Ascending aorta (tissue), 2 donors: ENCODE measurements at regions not wholly inside any gene's neighbourhood (a gene's known extent, or its start where the extent isn't known, plus 50 kb on each side); places are given as distances from the start of the nearest gene placed in this dataset.
"Not testable (repeated sequence)": the region's sequence is repeated elsewhere in the genome, so short reads cannot be mapped to it uniquely, and the experiment has no call there.

Source experiments
- DNase-seq, 2 donors: peaks; one replicate each; pipeline ENCODE4 v3.0.0-alpha.2; 2019; ENCODE audit warnings: low spot score in 2 of 2
- H3K27ac ChIP-seq, 2 donors: fragments of 200-600 bp; sonication (generic); one replicate each; pipeline ENCODE4 v1.5.1; 2016 to 2017; ENCODE audit warnings: mild to moderate bottlenecking in 1 of 2
- H3K27me3 ChIP-seq: fragments of 200-600 bp; sonication (generic); one replicate; pipeline ENCODE4 v1.5.1; 2017
- H3K36me3 ChIP-seq, 2 donors: fragments of 200-600 bp; sonication (generic); one replicate each; pipeline ENCODE4 v1.5.1; 2016
- H3K4me1 ChIP-seq, 2 donors: fragments of 200-600 bp; sonication (generic); one replicate each; pipeline ENCODE4 v1.5.1; 2016 to 2017; ENCODE audit warnings: mild to moderate bottlenecking in 1 of 2
- H3K4me3 ChIP-seq, 2 donors: fragments of 200-600 bp; sonication (generic); one replicate each; pipeline ENCODE4 v1.5.1; 2016 to 2017; ENCODE audit warnings: mild to moderate bottlenecking in 1 of 2
- H3K9me3 ChIP-seq, 2 donors: fragments of 200-600 bp; sonication (generic); one replicate each; pipeline ENCODE4 v1.5.1; 2016
- CTCF ChIP-seq, 3 experiments: fragments of 200-600 bp in 2 of 3; fragments of 450-650 bp in 1 of 3; sonication (generic) in 2 of 3; IDR thresholded peaks; one replicate each; pipeline ENCODE4 v1.5.1; 2016 to 2019; ENCODE audit warnings: antibody characterized with exemption in 3 of 3, mild to moderate bottlenecking in 1 of 3, moderate library complexity in 1 of 3
- intact Hi-C: fragments of 100-400 bp; cut with DNase I; formaldehyde crosslinking; loops from one replicate; pipeline ENCODE4 v1.15.1; 2023

- H3K4me3 ChIP-seq, intact Hi-C loops, H3K36me3 ChIP-seq, H3K9me3 ChIP-seq, H3K27ac ChIP-seq, DNase-seq, H3K4me1 ChIP-seq, H3K27me3 ChIP-seq: not testable (repeated sequence)
Measured at GRCh38 chr5:97234380-97234779, 51.3 kb upstream of the RIOK2 start.

GRCh38 chr5:97242341-97242740, 59.3 kb upstream of the RIOK2 start:
- intact Hi-C loops, result no loop called here
- no peak overlapping the region for H3K27ac ChIP-seq

GRCh38 chr5:97243353-97243752, 60.3 kb upstream of the RIOK2 start:
- intact Hi-C loops, result no loop called here
- Histone ChIP-seq H3K27ac (no peak overlapping the region), H3K4me3 (no peak overlapping the region), H3K36me3 (no peaks in the 10 kb centered on the region), H3K4me1 (no peaks in the 10 kb centered on the region), H3K27me3 (no peaks in the 10 kb centered on the region), H3K9me3 (no peaks in the 10 kb centered on the region)
- no peak for TF ChIP-seq CTCF (IDR thresholded peaks at IDR 0.05)
- DNase-seq, result no peak

More at GRCh38 chr5:97242341-97242740, 59.3 kb upstream of the RIOK2 start:
- TF ChIP-seq CTCF (IDR thresholded peaks at IDR 0.05), result no peak
- Histone ChIP-seq H3K4me1 (no peaks in the 10 kb centered on the region), H3K27me3 (no peaks in the 10 kb centered on the region), H3K4me3 (no peak overlapping the region), H3K9me3 (no peaks in the 10 kb centered on the region), H3K36me3 (no peaks in the 10 kb centered on the region)
- no peak for DNase-seq

GRCh38 chr5:97245386-97245785, 62.3 kb upstream of the RIOK2 start:
- Histone ChIP-seq H3K4me3 (no peak overlapping the region), H3K27ac (no peak overlapping the region), H3K36me3 (no peaks in the 10 kb centered on the region), H3K4me1 (no peaks in the 10 kb centered on the region), H3K9me3 (no peaks in the 10 kb centered on the region), H3K27me3 (no peaks in the 10 kb centered on the region)
- no peak for TF ChIP-seq CTCF (IDR thresholded peaks at IDR 0.05)
- intact Hi-C loops, result no loop called here
- DNase-seq, result no peak

GRCh38 chr5:97250113-97250512, 67.1 kb upstream of the RIOK2 start:
- Histone ChIP-seq H3K9me3 (peaks cover 0 to 7% of the 10 kb centered on the region in 2 donors), H3K27ac (no peak overlapping the region), H3K27me3 (no peaks in the 10 kb centered on the region), H3K36me3 (no peaks in the 10 kb centered on the region), H3K4me1 (no peaks in the 10 kb centered on the region), H3K4me3 (no peak overlapping the region)
- intact Hi-C loops, result no loop called here
- no peak for DNase-seq
- TF ChIP-seq CTCF (IDR thresholded peaks at IDR 0.05), result no peak

- no peaks in the 10 kb centered on the region for H3K4me1 ChIP-seq
- H3K27ac ChIP-seq, result no peak overlapping the region
- no peaks in the 10 kb centered on the region for H3K27me3 ChIP-seq
- H3K36me3 ChIP-seq, result no peaks in the 10 kb centered on the region
- TF ChIP-seq CTCF (IDR thresholded peaks at IDR 0.05), result no peak
- no peak for DNase-seq
- intact Hi-C loops, result no loop called here
- no peaks in the 10 kb centered on the region for H3K9me3 ChIP-seq
- H3K4me3 ChIP-seq, result no peak overlapping the region
Measured at GRCh38 chr5:97266076-97266475, 83.0 kb upstream of the RIOK2 start.
